Upper lobe of left lung (tissue), 6 donors: ENCODE measurements at regions not wholly inside any gene's neighbourhood (a gene's known extent, or its start where the extent isn't known, plus 50 kb on each side); places are given as distances from the start of the nearest gene placed in this dataset.

Source experiments
- ATAC-seq, 2 donors: fragments of 200-7000 bp; cut with Tn5 transposase; one replicate each; pipeline ENCODE4 v1.9.1; 2022; ENCODE audit warnings: mild to moderate bottlenecking in 2 of 2, moderate library complexity in 2 of 2; ENCODE audit not compliant: low FRiP score in 2 of 2
- DNase-seq, 2 donors: peaks; one replicate each; pipeline ENCODE4 v3.0.0-alpha.2; 2019 to 2020
- H3K27ac ChIP-seq, 4 donors: fragments of 200-600 bp; sonication (generic); one replicate each; pipeline ENCODE4 v1.5.1; 2016 to 2019
- H3K27me3 ChIP-seq, 4 donors: fragments of 200-600 bp; sonication (generic); one replicate each; pipeline ENCODE4 v1.5.1; 2017 to 2019
- H3K36me3 ChIP-seq, 4 donors: fragments of 200-600 bp; sonication (generic); one replicate each; pipeline ENCODE4 v1.5.1; 2016 to 2019
- H3K4me1 ChIP-seq, 4 donors: fragments of 200-600 bp; sonication (generic); one replicate each; pipeline ENCODE4 v1.5.1; 2018 to 2019
- H3K4me3 ChIP-seq, 4 donors: fragments of 200-600 bp; sonication (generic); one replicate each; pipeline ENCODE4 v1.5.1; 2017 to 2019; ENCODE audit warnings: mild to moderate bottlenecking in 2 of 4, moderate library complexity in 1 of 4
- H3K9me3 ChIP-seq, 4 donors: fragments of 200-600 bp; sonication (generic); one replicate each; pipeline ENCODE4 v1.5.1; 2018 to 2019
- CTCF ChIP-seq, 6 experiments: fragments of 450-650 bp in 4 of 6; fragments of 200-600 bp in 2 of 6; sonication (generic) in 2 of 6; IDR thresholded peaks; one replicate each; pipeline ENCODE4 v1.5.1; 2016 to 2019; ENCODE audit warnings: antibody characterized with exemption in 6 of 6
- EP300 ChIP-seq, 4 donors: sonication (generic); formaldehyde crosslinking; IDR thresholded peaks; one replicate each; pipeline ENCODE4 v1.5.1; 2017; ENCODE audit warnings: antibody characterized with exemption in 4 of 4, control low read depth in 2 of 4
- POLR2A ChIP-seq, 4 donors: fragments of 450-650 bp; IDR thresholded peaks; one replicate each; pipeline ENCODE4 v1.5.1; 2016 to 2017; ENCODE audit warnings: antibody characterized with exemption in 4 of 4, mild to moderate bottlenecking in 2 of 4
- POLR2AphosphoS5 ChIP-seq, 2 donors: sonication (generic); formaldehyde crosslinking; IDR thresholded peaks; one replicate each; pipeline ENCODE4 v1.5.1; 2017; ENCODE audit warnings: antibody characterized with exemption in 2 of 2
- WGBS, 2 donors: methylation state at CpG; one replicate each; pipeline ENCODE4 v1.1.5; 2017 to 2018; 5-methylcytosine and 5-hydroxymethylcytosine counted together
- donor health status: DM: no; HTN: no; CAD: no; lungs with moderate emphysema.
- donor health status: DM: no; HTN: yes; CAD: no; lungs with severe emphysema.

GRCh38 chr2:5227062-5227699, 465.0 kb upstream of the SOX11 start:
- WGBS, 2 donors, result 84 to 90% methylated on average over 4 of the region's 4 CpGs
- DNase-seq, result no peak
- ATAC-seq, result no peak
- Histone ChIP-seq H3K36me3 (no peaks in the 10 kb centered on the region), H3K9me3 (no peaks in the 10 kb centered on the region), H3K4me1 (no peaks in the 10 kb centered on the region), H3K27ac (no peak overlapping the region), H3K27me3 (no peaks in the 10 kb centered on the region), H3K4me3 (no peak overlapping the region)
- TF ChIP-seq POLR2A (IDR thresholded peaks at IDR 0.05) (no peak), POLR2AphosphoS5 (IDR thresholded peaks at IDR 0.05) (no peak), EP300 (IDR thresholded peaks at IDR 0.05) (no peak), CTCF (IDR thresholded peaks at IDR 0.05) (no peak)

GRCh38 chr2:5229574-5229973, 462.6 kb upstream of the SOX11 start:
- 73 to 81% methylated on average over 2 of the region's 2 CpGs for WGBS, 2 donors
- Histone ChIP-seq H3K9me3 (no peaks in the 10 kb centered on the region), H3K27me3 (no peaks in the 10 kb centered on the region), H3K27ac (no peak overlapping the region), H3K4me1 (no peaks in the 10 kb centered on the region), H3K4me3 (no peak overlapping the region), H3K36me3 (no peaks in the 10 kb centered on the region)
- TF ChIP-seq EP300 (IDR thresholded peaks at IDR 0.05) (no peak), POLR2A (IDR thresholded peaks at IDR 0.05) (no peak), POLR2AphosphoS5 (IDR thresholded peaks at IDR 0.05) (no peak), CTCF (IDR thresholded peaks at IDR 0.05) (no peak)
- ATAC-seq (no peak), DNase-seq (no peak)

GRCh38 chr2:5230444-5230843, 461.7 kb upstream of the SOX11 start:
- no peak overlapping the region for H3K27ac ChIP-seq
- H3K27me3 ChIP-seq, result no peaks in the 10 kb centered on the region
- WGBS, 2 donors, result 82 to 88% methylated on average over 8 of the region's 8 CpGs
- DNase-seq, result no peak
- no peaks in the 10 kb centered on the region for H3K36me3 ChIP-seq
- H3K4me3 ChIP-seq, result no peak overlapping the region
- no peak for ATAC-seq
- H3K9me3 ChIP-seq, result no peaks in the 10 kb centered on the region
- H3K4me1 ChIP-seq, result no peaks in the 10 kb centered on the region
- TF ChIP-seq CTCF (IDR thresholded peaks at IDR 0.05) (no peak), EP300 (IDR thresholded peaks at IDR 0.05) (no peak), POLR2A (IDR thresholded peaks at IDR 0.05) (no peak), POLR2AphosphoS5 (IDR thresholded peaks at IDR 0.05) (no peak)

- H3K4me1 ChIP-seq, result no peaks in the 10 kb centered on the region
- ATAC-seq, result no peak
- no peaks in the 10 kb centered on the region for H3K9me3 ChIP-seq
- H3K36me3 ChIP-seq, result no peaks in the 10 kb centered on the region
- no peaks in the 10 kb centered on the region for H3K27me3 ChIP-seq
- no peak overlapping the region for H3K4me3 ChIP-seq
- TF ChIP-seq EP300 (IDR thresholded peaks at IDR 0.05) (no peak), CTCF (IDR thresholded peaks at IDR 0.05) (no peak)
- 62 to 72% methylated on average over 3 of the region's 3 CpGs for WGBS, 2 donors
- no peak overlapping the region for H3K27ac ChIP-seq
- DNase-seq, result no peak
Measured at GRCh38 chr2:5230855-5231254, 461.3 kb upstream of the SOX11 start.

- TF ChIP-seq POLR2AphosphoS5 (IDR thresholded peaks at IDR 0.05), result no peak
- TF ChIP-seq CTCF (IDR thresholded peaks at IDR 0.05), result no peak
- no peak for TF ChIP-seq POLR2A (IDR thresholded peaks at IDR 0.05)
- TF ChIP-seq EP300 (IDR thresholded peaks at IDR 0.05), result no peak
Measured at GRCh38 chr2:5231287-5231686, 460.9 kb upstream of the SOX11 start.

More at GRCh38 chr2:5231287-5231686, 460.9 kb upstream of the SOX11 start:
- Histone ChIP-seq H3K36me3 (no peaks in the 10 kb centered on the region), H3K9me3 (no peaks in the 10 kb centered on the region), H3K27ac (no peak overlapping the region), H3K4me3 (no peak overlapping the region), H3K27me3 (no peaks in the 10 kb centered on the region), H3K4me1 (no peaks in the 10 kb centered on the region)
- ATAC-seq (no peak), DNase-seq (no peak)
- 87 to 91% methylated on average over 2 of the region's 2 CpGs for WGBS, 2 donors
